Keratinocyte (primary cell): ENCODE measurements at regions not wholly inside any gene's neighbourhood (a gene's known extent, or its start where the extent isn't known, plus 50 kb on each side); places are given as distances from the start of the nearest gene placed in this dataset.

Experiments used
- DNase-seq: peaks from one replicate; pipeline ENCODE4 v3.0.0-alpha.2; 2011; ENCODE audit warnings: low read depth, missing footprints, low spot score
- FAIRE-seq: peaks from 2 replicates; lab custom pipeline; 2011; peaks lifted over from hg19 to GRCh38; lab: Jason Lieb, UNC
- H2AFZ ChIP-seq: 2 replicates; pipeline ENCODE4 v1.6.0; 2012; ENCODE audit warnings: low read length, control low read depth, inconsistent platforms; ENCODE audit not compliant: control insufficient read depth
- H3K27ac ChIP-seq: 2 replicates; pipeline ENCODE4 v1.5.1; 2011; ENCODE audit warnings: low read length; ENCODE audit not compliant: control insufficient read depth, insufficient read depth
- H3K27me3 ChIP-seq: 3 replicates; pipeline ENCODE4 v1.6.0; 2011; ENCODE audit warnings: low read length; ENCODE audit not compliant: control insufficient read depth, insufficient read depth; ENCODE audit errors: extremely low read depth
- H3K36me3 ChIP-seq, 2 experiments: 2 replicates in 1 of 2; 3 replicates in 1 of 2; pipeline ENCODE4 v1.5.1; 2011; ENCODE audit warnings: low read length in 2 of 2, mild to moderate bottlenecking in 1 of 2; ENCODE audit not compliant: control insufficient read depth in 2 of 2, insufficient read depth in 2 of 2; ENCODE audit errors: extremely low read depth in 1 of 2
- H3K4me1 ChIP-seq: 3 replicates; pipeline ENCODE4 v1.5.1; 2011; ENCODE audit warnings: low read length; ENCODE audit not compliant: control insufficient read depth, insufficient read depth; ENCODE audit errors: extremely low read depth
- H3K4me2 ChIP-seq: 3 replicates; pipeline ENCODE4 v1.6.0; 2011; ENCODE audit warnings: low read depth, low read length; ENCODE audit not compliant: control insufficient read depth, insufficient read depth; ENCODE audit errors: extremely low read depth
- H3K4me3 ChIP-seq, 3 experiments: fragments of 200-600 bp in 1 of 3; sonication (generic) in 1 of 3; 2 replicates in 2 of 3; 3 replicates in 1 of 3; pipeline ENCODE4 v1.5.1; 2011 to 2016; ENCODE audit warnings: low read length in 3 of 3, mild to moderate bottlenecking in 3 of 3, control low read depth in 2 of 3, inconsistent platforms in 1 of 3, low read depth in 1 of 3, mixed read lengths in 1 of 3, mixed run types in 1 of 3, moderate library complexity in 1 of 3; ENCODE audit not compliant: control insufficient read depth in 2 of 3, insufficient read depth in 2 of 3; ENCODE audit errors: extremely low read depth in 1 of 3
- H3K79me2 ChIP-seq: 2 replicates; pipeline ENCODE4 v1.6.0; 2012; ENCODE audit warnings: low read length; ENCODE audit not compliant: control insufficient read depth, insufficient read depth
- H3K9ac ChIP-seq: 3 replicates; pipeline ENCODE4 v1.6.0; 2011; ENCODE audit warnings: low read length; ENCODE audit not compliant: control insufficient read depth, insufficient read depth; ENCODE audit errors: extremely low read depth
- H3K9me1 ChIP-seq: 3 replicates; pipeline ENCODE4 v1.6.0; 2011; ENCODE audit warnings: low read length; ENCODE audit not compliant: control insufficient read depth, insufficient read depth; ENCODE audit errors: extremely low read depth
- H3K9me3 ChIP-seq: 2 replicates; pipeline ENCODE4 v1.5.1; 2012; ENCODE audit warnings: low read depth, low read length; ENCODE audit not compliant: control insufficient read depth
- H4K20me1 ChIP-seq: 3 replicates; pipeline ENCODE4 v1.6.0; 2011; ENCODE audit warnings: low read length; ENCODE audit not compliant: control insufficient read depth, insufficient read depth; ENCODE audit errors: extremely low read depth
- EZH2 ChIP-seq: IDR thresholded peaks from one replicate; pipeline ENCODE4 v1.6.1; 2012; ENCODE audit warnings: inconsistent platforms, mild to moderate bottlenecking, low read length, moderate library complexity
- dilution Hi-C: fragments of 300-500 bp; cut with MboI; formaldehyde crosslinking; loops from one replicate; pipeline ENCODE4 v1.7.0; 2020; ENCODE audit warnings: low sequenced_read_pairs; ENCODE audit not compliant: extremely low pct_ligation_motif_present
- TF ChIP-seq, protein P1 (sequence below), 3 experiments: IDR thresholded peaks in 1 of 3; conservative IDR thresholded peaks in 1 of 3; optimal IDR thresholded peaks in 1 of 3; 2 replicates in 2 of 3; 3 replicates in 1 of 3; pipeline versions ENCODE3 to v1.5.1; 2011; ENCODE audit warnings: low read length in 3 of 3, mild to moderate bottlenecking in 3 of 3, moderate library complexity in 2 of 3, control low read depth in 1 of 3, inconsistent platforms in 1 of 3; ENCODE audit not compliant: insufficient read depth in 2 of 3; ENCODE audit errors: extremely low read depth in 1 of 3

- FAIRE-seq: no peak
- H3K79me2 ChIP-seq: no peaks in the 10 kb centered on the region
- H3K27ac ChIP-seq: no peak overlapping the region
- H3K9ac ChIP-seq: no peak overlapping the region
- H2AFZ ChIP-seq: no peak overlapping the region
- H3K4me2 ChIP-seq: no peak overlapping the region
- no peaks in the 10 kb centered on the region for H3K9me3 ChIP-seq
- TF ChIP-seq, protein P1, sequence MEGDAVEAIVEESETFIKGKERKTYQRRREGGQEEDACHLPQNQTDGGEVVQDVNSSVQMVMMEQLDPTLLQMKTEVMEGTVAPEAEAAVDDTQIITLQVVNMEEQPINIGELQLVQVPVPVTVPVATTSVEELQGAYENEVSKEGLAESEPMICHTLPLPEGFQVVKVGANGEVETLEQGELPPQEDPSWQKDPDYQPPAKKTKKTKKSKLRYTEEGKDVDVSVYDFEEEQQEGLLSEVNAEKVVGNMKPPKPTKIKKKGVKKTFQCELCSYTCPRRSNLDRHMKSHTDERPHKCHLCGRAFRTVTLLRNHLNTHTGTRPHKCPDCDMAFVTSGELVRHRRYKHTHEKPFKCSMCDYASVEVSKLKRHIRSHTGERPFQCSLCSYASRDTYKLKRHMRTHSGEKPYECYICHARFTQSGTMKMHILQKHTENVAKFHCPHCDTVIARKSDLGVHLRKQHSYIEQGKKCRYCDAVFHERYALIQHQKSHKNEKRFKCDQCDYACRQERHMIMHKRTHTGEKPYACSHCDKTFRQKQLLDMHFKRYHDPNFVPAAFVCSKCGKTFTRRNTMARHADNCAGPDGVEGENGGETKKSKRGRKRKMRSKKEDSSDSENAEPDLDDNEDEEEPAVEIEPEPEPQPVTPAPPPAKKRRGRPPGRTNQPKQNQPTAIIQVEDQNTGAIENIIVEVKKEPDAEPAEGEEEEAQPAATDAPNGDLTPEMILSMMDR (optimal IDR thresholded peaks at IDR 0.05 in 1 of 3, IDR thresholded peaks at IDR 0.05 in 1 of 3, conservative IDR thresholded peaks at IDR 0.05 in 1 of 3; ENCODE audit: extremely low read depth in 1 of 3, insufficient read depth in 2 of 3, low read length in 3 of 3): no peak
- no peak for TF ChIP-seq EZH2
- no peaks in the 10 kb centered on the region for H3K36me3 ChIP-seq
- H3K9me1 ChIP-seq: no peaks in the 10 kb centered on the region
- dilution Hi-C loops: no loop called here
- H4K20me1 ChIP-seq: no peaks in the 10 kb centered on the region
- no peaks in the 10 kb centered on the region for H3K27me3 ChIP-seq
- DNase-seq: no peak
- H3K4me1 ChIP-seq: no peaks in the 10 kb centered on the region
- H3K4me3 ChIP-seq: no peak overlapping the region
Measured at GRCh38 chr4:106795326-106795725, 240.8 kb downstream of the DKK2 start.

- TF ChIP-seq EZH2: no peak
- TF ChIP-seq, protein P1 (optimal IDR thresholded peaks at IDR 0.05 in 1 of 3, IDR thresholded peaks at IDR 0.05 in 1 of 3, conservative IDR thresholded peaks at IDR 0.05 in 1 of 3; ENCODE audit: extremely low read depth in 1 of 3, insufficient read depth in 2 of 3, low read length in 3 of 3): no peak
- no peak overlapping the region for H3K4me2 ChIP-seq
- no peak overlapping the region for H3K27ac ChIP-seq
- dilution Hi-C loops: no loop called here
- no peaks in the 10 kb centered on the region for H3K79me2 ChIP-seq
- H3K9me1 ChIP-seq: no peaks in the 10 kb centered on the region
- DNase-seq (no peak), FAIRE-seq (no peak)
- H3K9ac ChIP-seq: no peak overlapping the region
- H3K27me3 ChIP-seq: no peaks in the 10 kb centered on the region
- no peak overlapping the region for H2AFZ ChIP-seq
- H4K20me1 ChIP-seq: no peaks in the 10 kb centered on the region
- H3K36me3 ChIP-seq: no peaks in the 10 kb centered on the region
- no peaks in the 10 kb centered on the region for H3K4me1 ChIP-seq
- no peaks in the 10 kb centered on the region for H3K9me3 ChIP-seq
- no peak overlapping the region for H3K4me3 ChIP-seq
Measured at GRCh38 chr4:106793933-106794332, 242.2 kb downstream of the DKK2 start.
